Panc1 (cell line): ENCODE measurements at regions not wholly inside any gene's neighbourhood (a gene's known extent, or its start where the extent isn't known, plus 50 kb on each side); places are given as distances from the start of the nearest gene placed in this dataset.

Experiments
- POLR2AphosphoS5 ChIP-seq: IDR thresholded peaks from 2 replicates; pipeline ENCODE4 v1.6.1; 2012; ENCODE audit warnings: mild to moderate bottlenecking, low read depth, low read length, moderate library complexity
- TF ChIP-seq, protein P1 (sequence below): fragments of 450-650 bp; IDR thresholded peaks from 2 replicates; pipeline ENCODE4 v1.5.1; 2017; ENCODE audit warnings: mild to moderate bottlenecking
- TF ChIP-seq, protein P2 (sequence below), 2 experiments: IDR thresholded peaks; 2 replicates each; pipeline ENCODE4 v1.6.1; 2011 to 2012; ENCODE audit warnings: low read depth in 2 of 2, control low read depth in 1 of 2, low read length in 1 of 2, mild to moderate bottlenecking in 1 of 2, moderate library complexity in 1 of 2; ENCODE audit not compliant: insufficient read depth in 1 of 2

DNA sequence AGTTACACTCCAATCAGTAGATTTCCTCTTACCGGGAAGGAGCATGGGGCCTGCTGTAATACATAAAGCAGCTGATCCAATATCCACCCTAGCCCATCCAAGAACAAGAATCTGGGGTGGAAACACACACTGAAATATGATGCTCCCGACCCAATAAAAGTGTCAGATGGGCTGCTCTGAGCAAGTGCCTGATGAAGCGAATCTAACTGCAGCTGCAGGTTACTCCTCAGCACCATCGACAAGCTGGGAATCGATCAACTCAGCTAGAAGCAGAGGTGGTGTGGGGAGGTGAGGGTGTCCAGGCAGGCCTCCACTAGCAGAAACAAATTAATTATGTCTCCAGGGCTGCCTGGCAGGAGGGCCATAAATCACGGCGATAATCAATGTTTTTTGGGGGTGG, 64.0 kb upstream of the WSCD2 start:
- TF ChIP-seq POLR2AphosphoS5 = no peak
- TF ChIP-seq, protein P1, sequence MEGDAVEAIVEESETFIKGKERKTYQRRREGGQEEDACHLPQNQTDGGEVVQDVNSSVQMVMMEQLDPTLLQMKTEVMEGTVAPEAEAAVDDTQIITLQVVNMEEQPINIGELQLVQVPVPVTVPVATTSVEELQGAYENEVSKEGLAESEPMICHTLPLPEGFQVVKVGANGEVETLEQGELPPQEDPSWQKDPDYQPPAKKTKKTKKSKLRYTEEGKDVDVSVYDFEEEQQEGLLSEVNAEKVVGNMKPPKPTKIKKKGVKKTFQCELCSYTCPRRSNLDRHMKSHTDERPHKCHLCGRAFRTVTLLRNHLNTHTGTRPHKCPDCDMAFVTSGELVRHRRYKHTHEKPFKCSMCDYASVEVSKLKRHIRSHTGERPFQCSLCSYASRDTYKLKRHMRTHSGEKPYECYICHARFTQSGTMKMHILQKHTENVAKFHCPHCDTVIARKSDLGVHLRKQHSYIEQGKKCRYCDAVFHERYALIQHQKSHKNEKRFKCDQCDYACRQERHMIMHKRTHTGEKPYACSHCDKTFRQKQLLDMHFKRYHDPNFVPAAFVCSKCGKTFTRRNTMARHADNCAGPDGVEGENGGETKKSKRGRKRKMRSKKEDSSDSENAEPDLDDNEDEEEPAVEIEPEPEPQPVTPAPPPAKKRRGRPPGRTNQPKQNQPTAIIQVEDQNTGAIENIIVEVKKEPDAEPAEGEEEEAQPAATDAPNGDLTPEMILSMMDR = no peak
- TF ChIP-seq, protein P2, sequence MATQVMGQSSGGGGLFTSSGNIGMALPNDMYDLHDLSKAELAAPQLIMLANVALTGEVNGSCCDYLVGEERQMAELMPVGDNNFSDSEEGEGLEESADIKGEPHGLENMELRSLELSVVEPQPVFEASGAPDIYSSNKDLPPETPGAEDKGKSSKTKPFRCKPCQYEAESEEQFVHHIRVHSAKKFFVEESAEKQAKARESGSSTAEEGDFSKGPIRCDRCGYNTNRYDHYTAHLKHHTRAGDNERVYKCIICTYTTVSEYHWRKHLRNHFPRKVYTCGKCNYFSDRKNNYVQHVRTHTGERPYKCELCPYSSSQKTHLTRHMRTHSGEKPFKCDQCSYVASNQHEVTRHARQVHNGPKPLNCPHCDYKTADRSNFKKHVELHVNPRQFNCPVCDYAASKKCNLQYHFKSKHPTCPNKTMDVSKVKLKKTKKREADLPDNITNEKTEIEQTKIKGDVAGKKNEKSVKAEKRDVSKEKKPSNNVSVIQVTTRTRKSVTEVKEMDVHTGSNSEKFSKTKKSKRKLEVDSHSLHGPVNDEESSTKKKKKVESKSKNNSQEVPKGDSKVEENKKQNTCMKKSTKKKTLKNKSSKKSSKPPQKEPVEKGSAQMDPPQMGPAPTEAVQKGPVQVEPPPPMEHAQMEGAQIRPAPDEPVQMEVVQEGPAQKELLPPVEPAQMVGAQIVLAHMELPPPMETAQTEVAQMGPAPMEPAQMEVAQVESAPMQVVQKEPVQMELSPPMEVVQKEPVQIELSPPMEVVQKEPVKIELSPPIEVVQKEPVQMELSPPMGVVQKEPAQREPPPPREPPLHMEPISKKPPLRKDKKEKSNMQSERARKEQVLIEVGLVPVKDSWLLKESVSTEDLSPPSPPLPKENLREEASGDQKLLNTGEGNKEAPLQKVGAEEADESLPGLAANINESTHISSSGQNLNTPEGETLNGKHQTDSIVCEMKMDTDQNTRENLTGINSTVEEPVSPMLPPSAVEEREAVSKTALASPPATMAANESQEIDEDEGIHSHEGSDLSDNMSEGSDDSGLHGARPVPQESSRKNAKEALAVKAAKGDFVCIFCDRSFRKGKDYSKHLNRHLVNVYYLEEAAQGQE (IDR thresholded peaks at IDR 0.05; ENCODE audit: insufficient read depth in 1 of 2, low read depth in 2 of 2, low read length in 1 of 2) = no peak
